Esophagus muscularis mucosa (tissue), 4 donors: ENCODE measurements at regions not wholly inside any gene's neighbourhood (a gene's known extent, or its start where the extent isn't known, plus 50 kb on each side); places are given as distances from the start of the nearest gene placed in this dataset.

Experiments
- DNase-seq: peaks from one replicate; pipeline ENCODE4 v3.0.0-alpha.2; 2017; ENCODE audit errors: extremely low spot score
- H3K27ac ChIP-seq, 4 donors: fragments of 200-600 bp; sonication (generic); replicated peaks in 1 of 4; 1 replicate in 3 of 4; 2 replicates in 1 of 4; pipeline ENCODE4 v1.5.1; 2016 to 2019; ENCODE audit warnings: mild to moderate bottlenecking in 1 of 4
- H3K27me3 ChIP-seq, 4 donors: fragments of 200-600 bp; sonication (generic); one replicate each; pipeline versions ENCODE4 v1.5.1 to v1.6.0; 2016 to 2019
- H3K36me3 ChIP-seq, 4 donors: fragments of 200-600 bp; sonication (generic); one replicate each; pipeline ENCODE4 v1.5.1; 2016 to 2019
- H3K4me1 ChIP-seq, 4 donors: fragments of 200-600 bp; sonication (generic); one replicate each; pipeline ENCODE4 v1.5.1; 2016 to 2019
- H3K4me3 ChIP-seq, 4 donors: fragments of 200-600 bp; sonication (generic); 1 replicate in 2 of 4; 2 replicates in 2 of 4; pipeline ENCODE4 v1.5.1; 2016 to 2019; ENCODE audit warnings: mild to moderate bottlenecking in 4 of 4, moderate library complexity in 1 of 4
- H3K9me3 ChIP-seq, 4 donors: fragments of 200-600 bp; sonication (generic); 1 replicate in 3 of 4; 2 replicates in 1 of 4; pipeline ENCODE4 v1.5.1; 2016 to 2019
- EP300 ChIP-seq: sonication (generic); formaldehyde crosslinking; IDR thresholded peaks from one replicate; pipeline ENCODE4 v1.6.1; 2017; ENCODE audit warnings: antibody characterized with exemption
- POLR2A ChIP-seq: fragments of 450-650 bp; IDR thresholded peaks from one replicate; pipeline ENCODE4 v1.6.1; 2017; ENCODE audit warnings: antibody characterized with exemption, moderate library complexity, mild to moderate bottlenecking, low read depth
- POLR2AphosphoS5 ChIP-seq, 2 donors: sonication (generic); formaldehyde crosslinking; IDR thresholded peaks; one replicate each; pipeline ENCODE4 v1.6.1; 2017; ENCODE audit warnings: antibody characterized with exemption in 2 of 2
- WGBS: methylation state at CpG from one replicate; pipeline ENCODE4 v1.1.5; 2018; 5-methylcytosine and 5-hydroxymethylcytosine counted together
- intact Hi-C: fragments of 100-400 bp; cut with DNase I; formaldehyde crosslinking; loops from one replicate; pipeline ENCODE4 v1.15.1; 2023
- TF ChIP-seq, protein P1 (sequence below), 3 experiments: fragments of 200-600 bp in 2 of 3; fragments of 450-650 bp in 1 of 3; sonication (generic) in 2 of 3; IDR thresholded peaks; one replicate each; pipeline ENCODE4 v1.5.1; 2017 to 2019; ENCODE audit warnings: antibody characterized with exemption in 3 of 3, mild to moderate bottlenecking in 2 of 3, moderate library complexity in 1 of 3

- H3K36me3 ChIP-seq: no peaks in the 10 kb centered on the region
- intact Hi-C loops: no loop called here
- WGBS: 57% methylated on average over 3 of the region's 3 CpGs
- no peak overlapping the region for H3K27ac ChIP-seq
- H3K9me3 ChIP-seq: peaks cover 0 to 7% (median 0%) of the 10 kb centered on the region in 4 donors
- DNase-seq: no peak
- no peaks in the 10 kb centered on the region for H3K27me3 ChIP-seq
- H3K4me3 ChIP-seq: no peak overlapping the region
- TF ChIP-seq POLR2A (no peak), POLR2AphosphoS5 (IDR thresholded peaks at IDR 0.05) (no peak), EP300 (no peak)
- TF ChIP-seq, protein P1, sequence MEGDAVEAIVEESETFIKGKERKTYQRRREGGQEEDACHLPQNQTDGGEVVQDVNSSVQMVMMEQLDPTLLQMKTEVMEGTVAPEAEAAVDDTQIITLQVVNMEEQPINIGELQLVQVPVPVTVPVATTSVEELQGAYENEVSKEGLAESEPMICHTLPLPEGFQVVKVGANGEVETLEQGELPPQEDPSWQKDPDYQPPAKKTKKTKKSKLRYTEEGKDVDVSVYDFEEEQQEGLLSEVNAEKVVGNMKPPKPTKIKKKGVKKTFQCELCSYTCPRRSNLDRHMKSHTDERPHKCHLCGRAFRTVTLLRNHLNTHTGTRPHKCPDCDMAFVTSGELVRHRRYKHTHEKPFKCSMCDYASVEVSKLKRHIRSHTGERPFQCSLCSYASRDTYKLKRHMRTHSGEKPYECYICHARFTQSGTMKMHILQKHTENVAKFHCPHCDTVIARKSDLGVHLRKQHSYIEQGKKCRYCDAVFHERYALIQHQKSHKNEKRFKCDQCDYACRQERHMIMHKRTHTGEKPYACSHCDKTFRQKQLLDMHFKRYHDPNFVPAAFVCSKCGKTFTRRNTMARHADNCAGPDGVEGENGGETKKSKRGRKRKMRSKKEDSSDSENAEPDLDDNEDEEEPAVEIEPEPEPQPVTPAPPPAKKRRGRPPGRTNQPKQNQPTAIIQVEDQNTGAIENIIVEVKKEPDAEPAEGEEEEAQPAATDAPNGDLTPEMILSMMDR (IDR thresholded peaks at IDR 0.05): no peak
- H3K4me1 ChIP-seq: no peaks in the 10 kb centered on the region
These were observed 133.6 kb downstream of the P2RY1 start for GRCh38 chr3:152968388-152969024.

GRCh38 chr3:152969557-152970300, 134.8 kb downstream of the P2RY1 start:
- H3K27ac ChIP-seq: no peak overlapping the region
- no peak for DNase-seq
- 93% methylated on average over 1 of the region's 1 CpG for WGBS
- H3K9me3 ChIP-seq: peaks cover 0 to 7% (median 0%) of the 10 kb centered on the region in 4 donors
- intact Hi-C loops: no loop called here
- no peaks in the 10 kb centered on the region for H3K4me1 ChIP-seq
- H3K4me3 ChIP-seq: no peak overlapping the region
- H3K27me3 ChIP-seq: no peaks in the 10 kb centered on the region
- TF ChIP-seq POLR2A (no peak), EP300 (no peak), POLR2AphosphoS5 (IDR thresholded peaks at IDR 0.05) (no peak)
- TF ChIP-seq, protein P1 (IDR thresholded peaks at IDR 0.05): no peak
- no peaks in the 10 kb centered on the region for H3K36me3 ChIP-seq

- Histone ChIP-seq H3K27ac (no peak overlapping the region), H3K9me3 (peaks cover 0 to 7% (median 0%) of the 10 kb centered on the region in 4 donors), H3K36me3 (no peaks in the 10 kb centered on the region), H3K27me3 (no peaks in the 10 kb centered on the region), H3K4me1 (no peaks in the 10 kb centered on the region), H3K4me3 (no peak overlapping the region)
- no peak for TF ChIP-seq POLR2AphosphoS5 (IDR thresholded peaks at IDR 0.05)
- no peak for TF ChIP-seq POLR2A
- TF ChIP-seq, protein P1 (IDR thresholded peaks at IDR 0.05): no peak
- no peak for TF ChIP-seq EP300
- 94% methylated on average over 4 of the region's 4 CpGs for WGBS
- intact Hi-C loops: no loop called here
- DNase-seq: no peak
These were observed 135.9 kb downstream of the P2RY1 start for GRCh38 chr3:152970851-152971250.

GRCh38 chr3:152971880-152972279, 136.9 kb downstream of the P2RY1 start:
- DNase-seq: no peak
- H3K4me3 ChIP-seq: no peak overlapping the region
- no peak overlapping the region for H3K27ac ChIP-seq
- no peaks in the 10 kb centered on the region for H3K4me1 ChIP-seq
- 92% methylated on average over 4 of the region's 4 CpGs for WGBS
- H3K36me3 ChIP-seq: no peaks in the 10 kb centered on the region
- no peaks in the 10 kb centered on the region for H3K27me3 ChIP-seq
- no peak for TF ChIP-seq EP300
- TF ChIP-seq, protein P1 (IDR thresholded peaks at IDR 0.05): no peak
- no peak for TF ChIP-seq POLR2AphosphoS5 (IDR thresholded peaks at IDR 0.05)
- no peak for TF ChIP-seq POLR2A
- no peaks in the 10 kb centered on the region for H3K9me3 ChIP-seq
- intact Hi-C loops: no loop called here
